ENCODE measurements at regions not wholly inside any gene's neighbourhood (a gene's known extent, or its start where the extent isn't known, plus 50 kb on each side); places are given as distances from the start of the nearest gene placed in this dataset.

- 89% methylated on average over 6 of the region's 6 CpGs for WGBS
Observed at GRCh38 chr2:16256601-16257321, 316.4 kb downstream of the MYCN start.

More at GRCh38 chr2:16256601-16257321, 316.4 kb downstream of the MYCN start:
- TF ChIP-seq ZBTB33 (IDR thresholded peaks at IDR 0.05) (no peak), NR2F2 (IDR thresholded peaks at IDR 0.05) (no peak), GABPA (IDR thresholded peaks at IDR 0.05 in 1 of 2, conservative IDR thresholded peaks at IDR 0.05 in 1 of 2) (no peak), HNF4G (IDR thresholded peaks at IDR 0.05) (no peak), REST (IDR thresholded peaks at IDR 0.05) (no peak), CTCF (IDR thresholded peaks at IDR 0.05; ENCODE audit: low read depth, low read length, missing input control) (no peak)
- Histone ChIP-seq H3K4me1 (ENCODE audit: control insufficient read depth in 4 of 4, insufficient read depth in 4 of 4, low read length in 3 of 4) (no peaks in the 10 kb centered on the region), H3K9me3 (ENCODE audit: control insufficient read depth in 4 of 4, low read length in 3 of 4) (no peaks in the 10 kb centered on the region), H3K36me3 (ENCODE audit: control insufficient read depth in 4 of 4, insufficient read depth in 3 of 4, low read depth in 1 of 4, low read length in 3 of 4) (no peaks in the 10 kb centered on the region), H3K27ac (ENCODE audit: low read depth in 1 of 2, low read length in 2 of 2) (no peak overlapping the region), H3K27me3 (ENCODE audit: control insufficient read depth in 4 of 4, insufficient read depth in 4 of 4, low read length in 3 of 4) (no peaks in the 10 kb centered on the region), H3K9ac (ENCODE audit: low read depth in 1 of 2, low read length in 2 of 2) (no peak overlapping the region), H3K4me3 (ENCODE audit: low read depth in 1 of 3, low read length in 3 of 3) (no peak overlapping the region)
- DNase-seq (ENCODE audit: low spot score) = no peak
